ENCODE measurements at regions not wholly inside any gene's neighbourhood (a gene's known extent, or its start where the extent isn't known, plus 50 kb on each side); places are given as distances from the start of the nearest gene placed in this dataset.
A peak's percentile ranks its signal among the peaks of the same experiment; 100 is the strongest.

GRCh38 chr18:78390952-78391348 is 588.7 kb upstream of the SALL3 start:
- ATAC-seq (no peak), DNase-seq (no peak)
- ChIA-PET POLR2A (no interaction called here), CTCF (no interaction called here)
- H3K27ac Mint-ChIP-seq: no peak overlapping the region
- H3K36me3 Mint-ChIP-seq (ENCODE audit: low read depth): no peaks in the 10 kb centered on the region
- no peaks in the 10 kb centered on the region for H3K27me3 Mint-ChIP-seq
- H3K9me3 Mint-ChIP-seq (ENCODE audit: low read depth): peaks cover 13% of the 10 kb centered on the region
- H3K4me3 Mint-ChIP-seq: no peak overlapping the region
- intact Hi-C loops (cut with DNase I, micrococcal nuclease): no loop called here
- H3K4me1 Mint-ChIP-seq: no peaks in the 10 kb centered on the region

- ATAC-seq (no peak), DNase-seq (no peak)
- H3K9me3 Mint-ChIP-seq (ENCODE audit: low read depth): peaks cover 5% of the 10 kb centered on the region
- intact Hi-C loops (cut with DNase I, micrococcal nuclease): no loop called here
- H3K36me3 Mint-ChIP-seq (ENCODE audit: low read depth): no peaks in the 10 kb centered on the region
- H3K27me3 Mint-ChIP-seq: no peaks in the 10 kb centered on the region
- no peak overlapping the region for H3K4me3 Mint-ChIP-seq
- POLR2A ChIA-PET: no interaction called here
- CTCF ChIA-PET: no interaction called here
- H3K4me1 Mint-ChIP-seq: no peaks in the 10 kb centered on the region
- H3K27ac Mint-ChIP-seq: no peak overlapping the region
These were observed 586.3 kb upstream of the SALL3 start for GRCh38 chr18:78393086-78393862.

DNA sequence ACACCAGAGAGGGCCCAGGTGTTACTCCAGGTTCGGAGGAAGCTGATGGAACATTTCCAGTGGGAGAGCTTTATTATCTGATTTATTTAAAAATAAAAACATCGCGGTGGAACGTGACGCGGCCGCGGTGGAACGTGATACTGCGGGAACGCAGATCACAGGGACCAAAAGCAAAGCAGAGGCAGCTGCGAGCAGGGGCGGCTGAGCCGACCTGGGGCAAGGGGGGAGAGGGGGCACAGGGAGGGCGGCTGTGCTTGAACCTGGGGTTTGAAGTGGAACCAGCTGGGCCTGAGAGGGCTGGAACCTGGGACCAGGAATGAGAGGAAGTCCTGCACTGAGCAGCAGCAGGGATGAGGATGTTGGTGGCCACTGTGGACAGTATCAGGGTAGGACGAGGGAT is 583.5 kb upstream of the SALL3 start:
- Mint-ChIP-seq H3K4me1 (no peaks in the 10 kb centered on the region), H3K36me3 (ENCODE audit: low read depth) (no peaks in the 10 kb centered on the region), H3K27me3 (no peaks in the 10 kb centered on the region), H3K27ac (no peak overlapping the region), H3K4me3 (no peak overlapping the region), H3K9me3 (ENCODE audit: low read depth) (no peaks in the 10 kb centered on the region)
- ChIA-PET CTCF (no interaction called here), POLR2A (no interaction called here)
- intact Hi-C loops (cut with DNase I, micrococcal nuclease): no loop called here
- ATAC-seq (no peak), DNase-seq (no peak)

- Mint-ChIP-seq H3K27ac (no peak overlapping the region), H3K36me3 (ENCODE audit: low read depth) (no peaks in the 10 kb centered on the region), H3K9me3 (ENCODE audit: low read depth) (no peaks in the 10 kb centered on the region), H3K4me1 (no peaks in the 10 kb centered on the region), H3K4me3 (no peak overlapping the region), H3K27me3 (no peaks in the 10 kb centered on the region)
- intact Hi-C loops (cut with DNase I, micrococcal nuclease): no loop called here
- no peak for DNase-seq
- ChIA-PET POLR2A (no interaction called here), CTCF (no interaction called here)
- no peak for ATAC-seq
These were observed 582.9 kb upstream of the SALL3 start for GRCh38 chr18:78396756-78397155.

DNA sequence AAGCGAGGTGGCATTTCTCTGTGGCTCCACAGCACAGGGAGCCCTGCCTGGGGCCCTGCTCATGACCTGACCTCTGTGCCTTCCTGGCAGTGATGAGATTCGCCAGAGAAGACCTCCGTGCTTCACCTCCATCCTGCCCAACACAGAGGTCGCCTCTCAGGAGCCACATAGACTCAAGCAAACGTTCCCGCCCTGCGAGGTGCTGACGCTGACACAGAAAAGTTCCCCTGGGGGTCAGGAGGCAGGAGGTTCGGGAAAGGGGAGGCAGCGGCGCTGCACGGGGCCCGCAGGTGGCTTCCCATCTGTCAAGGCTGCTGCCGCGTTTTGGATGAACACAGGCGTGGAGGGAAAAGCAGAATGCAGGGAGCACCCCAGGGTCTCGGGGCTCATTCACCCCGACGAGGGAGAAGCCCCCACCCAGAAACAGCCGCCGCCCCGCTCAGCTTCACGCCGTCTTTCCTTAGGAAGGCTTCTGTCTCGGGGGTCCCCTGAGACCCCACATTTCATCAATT is 579.6 kb upstream of the SALL3 start:
- Mint-ChIP-seq H3K27ac (no peak overlapping the region), H3K27me3 (no peaks in the 10 kb centered on the region), H3K9me3 (ENCODE audit: low read depth) (no peaks in the 10 kb centered on the region), H3K4me3 (no peak overlapping the region), H3K4me1 (no peaks in the 10 kb centered on the region), H3K36me3 (ENCODE audit: low read depth) (no peaks in the 10 kb centered on the region)
- no peak for DNase-seq
- CTCF ChIA-PET: no interaction called here
- intact Hi-C loops (cut with DNase I, micrococcal nuclease): no loop called here
- POLR2A ChIA-PET: no interaction called here
- no peak for ATAC-seq

GRCh38 chr18:78402440-78402839 is 577.2 kb upstream of the SALL3 start:
- ATAC-seq (no peak), DNase-seq (no peak)
- H3K4me1 Mint-ChIP-seq: peaks cover 8% of the 10 kb centered on the region
- ChIA-PET CTCF (no interaction called here), POLR2A (no interaction called here)
- H3K27ac Mint-ChIP-seq: no peak overlapping the region
- H3K36me3 Mint-ChIP-seq (ENCODE audit: low read depth): no peaks in the 10 kb centered on the region
- intact Hi-C loops (cut with DNase I, micrococcal nuclease): no loop called here
- H3K4me3 Mint-ChIP-seq: no peak overlapping the region
- no peaks in the 10 kb centered on the region for H3K27me3 Mint-ChIP-seq
- no peaks in the 10 kb centered on the region for H3K9me3 Mint-ChIP-seq (ENCODE audit: low read depth)

DNA sequence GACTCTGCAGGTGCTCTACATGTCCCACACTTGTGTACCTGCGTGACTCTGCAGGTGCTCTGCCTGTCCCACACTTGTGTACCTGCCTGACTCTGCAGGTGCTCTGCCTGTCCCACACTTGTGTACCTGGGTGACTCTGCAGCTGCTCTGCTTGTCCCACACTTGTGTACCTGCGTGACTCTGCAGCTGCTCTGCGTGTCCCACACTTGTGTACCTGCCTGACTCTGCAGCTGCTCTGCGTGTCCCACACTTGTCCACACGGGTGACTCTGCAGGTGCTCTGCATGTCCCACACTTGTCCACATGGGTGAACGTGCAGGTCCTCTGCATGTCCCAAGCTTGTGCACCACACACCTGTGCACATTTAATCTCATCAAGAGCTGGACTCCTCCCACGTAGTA is 576.7 kb upstream of the SALL3 start:
- intact Hi-C loops (cut with DNase I, micrococcal nuclease): no loop called here

GRCh38 chr18:78403371-78403770 is 576.2 kb upstream of the SALL3 start:
- no peak for DNase-seq
- ChIA-PET POLR2A (no interaction called here), CTCF (no interaction called here)
- peaks cover 13% of the 10 kb centered on the region for H3K4me1 Mint-ChIP-seq
- intact Hi-C loops (cut with DNase I, micrococcal nuclease): no loop called here
- no peaks in the 10 kb centered on the region for H3K9me3 Mint-ChIP-seq (ENCODE audit: low read depth)
- H3K27me3 Mint-ChIP-seq: no peaks in the 10 kb centered on the region
- ATAC-seq: no peak
- H3K4me3 Mint-ChIP-seq: no peak overlapping the region
- H3K27ac Mint-ChIP-seq: no peak overlapping the region
- H3K36me3 Mint-ChIP-seq (ENCODE audit: low read depth): no peaks in the 10 kb centered on the region

More for the DNA sequence above, 576.7 kb upstream of the SALL3 start:
- Mint-ChIP-seq H3K9me3 (ENCODE audit: low read depth) (no peaks in the 10 kb centered on the region), H3K4me3 (no peak overlapping the region), H3K4me1 (peaks cover 11% of the 10 kb centered on the region), H3K27me3 (no peaks in the 10 kb centered on the region), H3K27ac (no peak overlapping the region), H3K36me3 (ENCODE audit: low read depth) (no peaks in the 10 kb centered on the region)
- ChIA-PET POLR2A (no interaction called here), CTCF (no interaction called here)
- ATAC-seq (no peak), DNase-seq (no peak)

- no peaks in the 10 kb centered on the region for H3K27me3 Mint-ChIP-seq
- ChIA-PET POLR2A (no interaction called here), CTCF (no interaction called here)
- intact Hi-C loops (cut with DNase I, micrococcal nuclease): no loop called here
- no peak for ATAC-seq
- H3K4me1 Mint-ChIP-seq: peaks cover 13% of the 10 kb centered on the region
- no peak overlapping the region for H3K4me3 Mint-ChIP-seq
- H3K27ac Mint-ChIP-seq: no peak overlapping the region
- no peaks in the 10 kb centered on the region for H3K9me3 Mint-ChIP-seq (ENCODE audit: low read depth)
- DNase-seq: no peak
- H3K36me3 Mint-ChIP-seq (ENCODE audit: low read depth): no peaks in the 10 kb centered on the region
These were observed 573.9 kb upstream of the SALL3 start for GRCh38 chr18:78405763-78406162.

- ATAC-seq (no peak), DNase-seq (peak; percentile 11)
- ChIA-PET CTCF (interaction anchor here (0.7 kb wide), 1 partner anchor 18 kb away, joined by 4 read pairs; no protein-coding TSS in a partner anchor), POLR2A (no interaction called here)
- Mint-ChIP-seq H3K36me3 (ENCODE audit: low read depth) (no peaks in the 10 kb centered on the region), H3K27ac (no peak overlapping the region), H3K4me1 (peaks cover 13% of the 10 kb centered on the region), H3K27me3 (no peaks in the 10 kb centered on the region), H3K9me3 (ENCODE audit: low read depth) (no peaks in the 10 kb centered on the region), H3K4me3 (no peak overlapping the region)
- intact Hi-C loops (cut with DNase I, micrococcal nuclease): no loop called here
These were observed 572.7 kb upstream of the SALL3 start for GRCh38 chr18:78406743-78407465.

- POLR2A ChIA-PET: no interaction called here
- H3K27me3 Mint-ChIP-seq: no peaks in the 10 kb centered on the region
These were observed 572.2 kb upstream of the SALL3 start for GRCh38 chr18:78407466-78407844.

DNA sequence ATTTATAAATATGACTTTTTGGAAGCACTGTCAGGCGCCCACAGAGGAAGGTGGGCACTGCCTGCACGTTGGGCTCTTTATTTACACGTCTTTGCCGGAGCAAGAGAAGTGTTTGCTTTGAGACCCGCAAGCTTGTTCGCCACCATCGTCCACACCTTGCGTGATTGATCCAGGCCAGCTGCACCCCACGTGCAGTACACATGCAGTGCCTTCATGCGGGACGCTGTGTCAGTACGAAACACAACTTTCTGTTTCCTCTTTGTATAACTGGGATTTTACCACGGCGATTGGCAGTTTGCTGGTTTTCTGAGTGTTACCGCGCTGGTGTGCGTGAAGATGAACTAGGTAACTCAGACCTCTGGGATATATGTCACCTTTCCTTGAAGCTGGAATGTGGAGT is 571.0 kb upstream of the SALL3 start:
- no peaks in the 10 kb centered on the region for H3K36me3 Mint-ChIP-seq (ENCODE audit: low read depth)
- H3K27ac Mint-ChIP-seq: no peak overlapping the region
- H3K4me1 Mint-ChIP-seq: peaks cover 13% of the 10 kb centered on the region
- CTCF ChIA-PET: no interaction called here
- H3K9me3 Mint-ChIP-seq (ENCODE audit: low read depth): no peaks in the 10 kb centered on the region
- POLR2A ChIA-PET: no interaction called here
- ATAC-seq (no peak), DNase-seq (no peak)
- intact Hi-C loops (cut with DNase I, micrococcal nuclease): no loop called here
- H3K27me3 Mint-ChIP-seq: no peaks in the 10 kb centered on the region
- H3K4me3 Mint-ChIP-seq: no peak overlapping the region

More at GRCh38 chr18:78407466-78407844, 572.2 kb upstream of the SALL3 start:
- intact Hi-C loops (cut with DNase I, micrococcal nuclease): no loop called here
- Mint-ChIP-seq H3K27ac (no peak overlapping the region), H3K36me3 (ENCODE audit: low read depth) (no peaks in the 10 kb centered on the region), H3K4me1 (peaks cover 13% of the 10 kb centered on the region), H3K4me3 (no peak overlapping the region), H3K9me3 (ENCODE audit: low read depth) (no peaks in the 10 kb centered on the region)
- CTCF ChIA-PET: interaction anchor here (0.7 kb wide), 1 partner anchor 17 kb away, joined by 4 read pairs; no protein-coding TSS in a partner anchor
- no peak for DNase-seq
- ATAC-seq: no peak
